AG10803 (cell line): ENCODE measurements at regions not wholly inside any gene's neighbourhood (a gene's known extent, or its start where the extent isn't known, plus 50 kb on each side); places are given as distances from the start of the nearest gene placed in this dataset.

Experiments
- DNase-seq: peaks from one replicate; pipeline ENCODE4 v3.0.0; 2010; ENCODE audit warnings: low read depth
- H3K4me3 ChIP-seq: 2 replicates; pipeline ENCODE4 v1.5.1; 2011; ENCODE audit warnings: mild to moderate bottlenecking, low read length, control low read depth
- TF ChIP-seq, protein P1 (sequence below): conservative IDR thresholded peaks from 2 replicates; pipeline ENCODE4 v1.5.1; 2011; ENCODE audit warnings: mild to moderate bottlenecking, low read length, control low read depth, inconsistent platforms

DNA sequence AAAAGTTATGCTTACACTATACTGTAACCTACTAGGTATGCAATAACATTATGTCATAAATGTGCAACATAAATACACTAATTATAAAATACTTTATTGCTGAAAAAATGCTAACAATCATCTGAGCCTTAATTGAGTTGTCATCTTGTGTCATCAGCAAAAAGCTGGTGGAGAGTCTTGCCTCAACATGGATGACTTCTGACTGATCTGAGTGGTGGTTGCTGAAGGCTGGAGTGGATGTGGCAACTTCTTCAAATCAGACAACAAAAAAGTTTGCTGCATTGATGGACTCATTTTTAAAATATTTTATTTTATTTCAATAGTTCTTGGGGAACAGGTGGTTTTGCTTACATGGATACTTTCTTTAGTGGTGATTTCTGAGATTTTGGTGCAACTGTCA lies 93.9 kb upstream of the AMN1 start:
- H3K4me3 ChIP-seq, result no peak overlapping the region
- TF ChIP-seq, protein P1, sequence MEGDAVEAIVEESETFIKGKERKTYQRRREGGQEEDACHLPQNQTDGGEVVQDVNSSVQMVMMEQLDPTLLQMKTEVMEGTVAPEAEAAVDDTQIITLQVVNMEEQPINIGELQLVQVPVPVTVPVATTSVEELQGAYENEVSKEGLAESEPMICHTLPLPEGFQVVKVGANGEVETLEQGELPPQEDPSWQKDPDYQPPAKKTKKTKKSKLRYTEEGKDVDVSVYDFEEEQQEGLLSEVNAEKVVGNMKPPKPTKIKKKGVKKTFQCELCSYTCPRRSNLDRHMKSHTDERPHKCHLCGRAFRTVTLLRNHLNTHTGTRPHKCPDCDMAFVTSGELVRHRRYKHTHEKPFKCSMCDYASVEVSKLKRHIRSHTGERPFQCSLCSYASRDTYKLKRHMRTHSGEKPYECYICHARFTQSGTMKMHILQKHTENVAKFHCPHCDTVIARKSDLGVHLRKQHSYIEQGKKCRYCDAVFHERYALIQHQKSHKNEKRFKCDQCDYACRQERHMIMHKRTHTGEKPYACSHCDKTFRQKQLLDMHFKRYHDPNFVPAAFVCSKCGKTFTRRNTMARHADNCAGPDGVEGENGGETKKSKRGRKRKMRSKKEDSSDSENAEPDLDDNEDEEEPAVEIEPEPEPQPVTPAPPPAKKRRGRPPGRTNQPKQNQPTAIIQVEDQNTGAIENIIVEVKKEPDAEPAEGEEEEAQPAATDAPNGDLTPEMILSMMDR, result no peak
- DNase-seq, result no peak

DNA sequence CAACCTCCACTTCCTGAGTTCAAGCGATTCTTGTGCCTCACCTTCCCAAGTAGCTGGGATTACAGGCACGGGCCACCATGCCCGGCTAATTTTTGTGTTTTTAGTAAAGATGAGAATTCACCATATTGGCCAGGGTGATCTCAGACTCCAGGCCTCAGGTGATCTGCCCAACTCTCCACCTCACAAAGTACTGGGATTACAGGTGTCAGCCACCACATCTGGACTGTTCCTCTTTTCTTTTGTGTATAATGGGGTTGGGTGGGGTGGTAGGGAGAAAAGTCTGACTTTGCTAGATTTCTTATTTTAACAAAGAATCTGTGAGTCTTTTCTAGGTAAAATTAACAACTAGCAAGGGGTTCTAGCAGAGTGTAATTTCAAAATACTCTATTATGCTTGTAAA lies 92.7 kb upstream of the AMN1 start:
- TF ChIP-seq, protein P1, result no peak
- DNase-seq, result no peak
- H3K4me3 ChIP-seq, result no peak overlapping the region

- TF ChIP-seq, protein P1, result no peak
- no peak overlapping the region for H3K4me3 ChIP-seq
- no peak for DNase-seq
Observed at GRCh38 chr12:31820832-31821231, 92.0 kb upstream of the AMN1 start.

GRCh38 chr12:31819427-31819826 lies 90.6 kb upstream of the AMN1 start:
- DNase-seq, result no peak
- TF ChIP-seq, protein P1, result no peak
- no peak overlapping the region for H3K4me3 ChIP-seq

- TF ChIP-seq, protein P1, result no peak
Observed at GRCh38 chr12:31818623-31819268, 89.9 kb upstream of the AMN1 start.

GRCh38 chr12:31817120-31817519 lies 88.3 kb upstream of the AMN1 start:
- no peak overlapping the region for H3K4me3 ChIP-seq
- TF ChIP-seq, protein P1, result no peak
- DNase-seq, result no peak

More at GRCh38 chr12:31818623-31819268, 89.9 kb upstream of the AMN1 start:
- no peak for DNase-seq
- H3K4me3 ChIP-seq, result no peak overlapping the region

GRCh38 chr12:31815096-31815495 lies 86.3 kb upstream of the AMN1 start:
- TF ChIP-seq, protein P1, result no peak
- DNase-seq, result no peak
- no peak overlapping the region for H3K4me3 ChIP-seq
